GM12873 (cell line): ENCODE measurements at regions not wholly inside any gene's neighbourhood (a gene's known extent, or its start where the extent isn't known, plus 50 kb on each side); places are given as distances from the start of the nearest gene placed in this dataset.

Experiments used
- CTCF ChIP-seq: IDR thresholded peaks from 2 replicates; pipeline ENCODE4 v1.5.1; 2012; ENCODE audit warnings: low read depth, mild to moderate bottlenecking, moderate library complexity, low read length, control low read depth; ENCODE audit not compliant: insufficient read depth; ENCODE audit errors: missing control alignments

GRCh38 chr2:195388028-195388427, 269.0 kb upstream of the SLC39A10 start:
- TF ChIP-seq CTCF: no peak

- TF ChIP-seq CTCF: no peak
Observed at GRCh38 chr2:195382186-195382585, 274.8 kb upstream of the SLC39A10 start.

GRCh38 chr2:195370167-195370943, 286.7 kb upstream of the SLC39A10 start:
- no peak for TF ChIP-seq CTCF

GRCh38 chr2:195369218-195369587, 287.8 kb upstream of the SLC39A10 start:
- TF ChIP-seq CTCF: no peak

- no peak for TF ChIP-seq CTCF
Observed at GRCh38 chr2:195368249-195369217, 288.5 kb upstream of the SLC39A10 start.

- TF ChIP-seq CTCF: no peak
Observed at GRCh38 chr2:195367809-195368208, 289.2 kb upstream of the SLC39A10 start.

- TF ChIP-seq CTCF: no peak
Observed at GRCh38 chr2:195364015-195364965, 292.7 kb upstream of the SLC39A10 start.
